ENCODE measurements at regions not wholly inside any gene's neighbourhood (a gene's known extent, or its start where the extent isn't known, plus 50 kb on each side); places are given as distances from the start of the nearest gene placed in this dataset.

DNA sequence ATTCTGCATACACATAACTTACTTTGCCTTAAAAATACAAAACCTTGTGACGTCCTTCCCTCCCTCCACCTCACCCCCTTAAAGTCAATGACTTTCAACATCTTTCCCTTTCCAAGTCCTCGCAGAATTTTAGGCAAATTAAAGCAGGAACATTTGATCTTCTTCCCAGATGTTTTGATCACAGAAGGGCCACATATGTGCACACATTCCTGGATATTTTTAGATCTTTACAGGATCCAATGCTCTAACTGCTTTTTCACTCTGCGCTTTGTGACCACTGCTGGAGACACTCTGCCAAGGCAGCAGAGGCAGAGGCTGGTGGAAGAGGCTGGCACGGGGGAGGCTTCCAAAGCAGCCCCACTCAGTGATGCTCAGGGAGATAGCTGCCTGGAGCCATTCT is 130.7 kb downstream of the SEC61B start:
- TF ChIP-seq GATA2 (CRISPR knock-in tag; IDR thresholded peaks at IDR 0.05), result no peak
- no peak for TF ChIP-seq TAF1 (IDR thresholded peaks at IDR 0.05; ENCODE audit: borderline replicate concordance, low read depth, low read length)
- TF ChIP-seq, protein P1, sequence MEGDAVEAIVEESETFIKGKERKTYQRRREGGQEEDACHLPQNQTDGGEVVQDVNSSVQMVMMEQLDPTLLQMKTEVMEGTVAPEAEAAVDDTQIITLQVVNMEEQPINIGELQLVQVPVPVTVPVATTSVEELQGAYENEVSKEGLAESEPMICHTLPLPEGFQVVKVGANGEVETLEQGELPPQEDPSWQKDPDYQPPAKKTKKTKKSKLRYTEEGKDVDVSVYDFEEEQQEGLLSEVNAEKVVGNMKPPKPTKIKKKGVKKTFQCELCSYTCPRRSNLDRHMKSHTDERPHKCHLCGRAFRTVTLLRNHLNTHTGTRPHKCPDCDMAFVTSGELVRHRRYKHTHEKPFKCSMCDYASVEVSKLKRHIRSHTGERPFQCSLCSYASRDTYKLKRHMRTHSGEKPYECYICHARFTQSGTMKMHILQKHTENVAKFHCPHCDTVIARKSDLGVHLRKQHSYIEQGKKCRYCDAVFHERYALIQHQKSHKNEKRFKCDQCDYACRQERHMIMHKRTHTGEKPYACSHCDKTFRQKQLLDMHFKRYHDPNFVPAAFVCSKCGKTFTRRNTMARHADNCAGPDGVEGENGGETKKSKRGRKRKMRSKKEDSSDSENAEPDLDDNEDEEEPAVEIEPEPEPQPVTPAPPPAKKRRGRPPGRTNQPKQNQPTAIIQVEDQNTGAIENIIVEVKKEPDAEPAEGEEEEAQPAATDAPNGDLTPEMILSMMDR (IDR thresholded peaks at IDR 0.05), result no peak
- TF ChIP-seq MXI1 (IDR thresholded peaks at IDR 0.05; ENCODE audit: low read depth, low read length), result no peak
- no peak for TF ChIP-seq EP300 (IDR thresholded peaks at IDR 0.05; ENCODE audit: borderline replicate concordance in 1 of 2, low read depth in 1 of 2, low read length in 1 of 2)
- no peak for TF ChIP-seq TEAD4 (IDR thresholded peaks at IDR 0.05; ENCODE audit: borderline replicate concordance, insufficient read depth)
- TF ChIP-seq GABPA (IDR thresholded peaks at IDR 0.05; ENCODE audit: low read depth), result no peak
- TF ChIP-seq, protein P2, sequence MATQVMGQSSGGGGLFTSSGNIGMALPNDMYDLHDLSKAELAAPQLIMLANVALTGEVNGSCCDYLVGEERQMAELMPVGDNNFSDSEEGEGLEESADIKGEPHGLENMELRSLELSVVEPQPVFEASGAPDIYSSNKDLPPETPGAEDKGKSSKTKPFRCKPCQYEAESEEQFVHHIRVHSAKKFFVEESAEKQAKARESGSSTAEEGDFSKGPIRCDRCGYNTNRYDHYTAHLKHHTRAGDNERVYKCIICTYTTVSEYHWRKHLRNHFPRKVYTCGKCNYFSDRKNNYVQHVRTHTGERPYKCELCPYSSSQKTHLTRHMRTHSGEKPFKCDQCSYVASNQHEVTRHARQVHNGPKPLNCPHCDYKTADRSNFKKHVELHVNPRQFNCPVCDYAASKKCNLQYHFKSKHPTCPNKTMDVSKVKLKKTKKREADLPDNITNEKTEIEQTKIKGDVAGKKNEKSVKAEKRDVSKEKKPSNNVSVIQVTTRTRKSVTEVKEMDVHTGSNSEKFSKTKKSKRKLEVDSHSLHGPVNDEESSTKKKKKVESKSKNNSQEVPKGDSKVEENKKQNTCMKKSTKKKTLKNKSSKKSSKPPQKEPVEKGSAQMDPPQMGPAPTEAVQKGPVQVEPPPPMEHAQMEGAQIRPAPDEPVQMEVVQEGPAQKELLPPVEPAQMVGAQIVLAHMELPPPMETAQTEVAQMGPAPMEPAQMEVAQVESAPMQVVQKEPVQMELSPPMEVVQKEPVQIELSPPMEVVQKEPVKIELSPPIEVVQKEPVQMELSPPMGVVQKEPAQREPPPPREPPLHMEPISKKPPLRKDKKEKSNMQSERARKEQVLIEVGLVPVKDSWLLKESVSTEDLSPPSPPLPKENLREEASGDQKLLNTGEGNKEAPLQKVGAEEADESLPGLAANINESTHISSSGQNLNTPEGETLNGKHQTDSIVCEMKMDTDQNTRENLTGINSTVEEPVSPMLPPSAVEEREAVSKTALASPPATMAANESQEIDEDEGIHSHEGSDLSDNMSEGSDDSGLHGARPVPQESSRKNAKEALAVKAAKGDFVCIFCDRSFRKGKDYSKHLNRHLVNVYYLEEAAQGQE (IDR thresholded peaks at IDR 0.05; ENCODE audit: low read depth, low read length), result no peak
- TF ChIP-seq SIN3A (IDR thresholded peaks at IDR 0.05; ENCODE audit: borderline replicate concordance, low read depth, low read length), result no peak
- TF ChIP-seq YY1 (IDR thresholded peaks at IDR 0.05; ENCODE audit: low read depth), result no peak
- TF ChIP-seq, protein P3, sequence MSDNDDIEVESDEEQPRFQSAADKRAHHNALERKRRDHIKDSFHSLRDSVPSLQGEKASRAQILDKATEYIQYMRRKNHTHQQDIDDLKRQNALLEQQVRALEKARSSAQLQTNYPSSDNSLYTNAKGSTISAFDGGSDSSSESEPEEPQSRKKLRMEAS (IDR thresholded peaks at IDR 0.05; ENCODE audit: low read depth), result no peak
- TF ChIP-seq RCOR1 (IDR thresholded peaks at IDR 0.05; ENCODE audit: low read length), result no peak
- no peak for TF ChIP-seq JUND (IDR thresholded peaks at IDR 0.05)
